ENCODE measurements at regions not wholly inside any gene's neighbourhood (a gene's known extent, or its start where the extent isn't known, plus 50 kb on each side); places are given as distances from the start of the nearest gene placed in this dataset.
"Not testable (repeated sequence)": the region's sequence is repeated elsewhere in the genome, so short reads cannot be mapped to it uniquely, and the experiment has no call there.

DNA sequence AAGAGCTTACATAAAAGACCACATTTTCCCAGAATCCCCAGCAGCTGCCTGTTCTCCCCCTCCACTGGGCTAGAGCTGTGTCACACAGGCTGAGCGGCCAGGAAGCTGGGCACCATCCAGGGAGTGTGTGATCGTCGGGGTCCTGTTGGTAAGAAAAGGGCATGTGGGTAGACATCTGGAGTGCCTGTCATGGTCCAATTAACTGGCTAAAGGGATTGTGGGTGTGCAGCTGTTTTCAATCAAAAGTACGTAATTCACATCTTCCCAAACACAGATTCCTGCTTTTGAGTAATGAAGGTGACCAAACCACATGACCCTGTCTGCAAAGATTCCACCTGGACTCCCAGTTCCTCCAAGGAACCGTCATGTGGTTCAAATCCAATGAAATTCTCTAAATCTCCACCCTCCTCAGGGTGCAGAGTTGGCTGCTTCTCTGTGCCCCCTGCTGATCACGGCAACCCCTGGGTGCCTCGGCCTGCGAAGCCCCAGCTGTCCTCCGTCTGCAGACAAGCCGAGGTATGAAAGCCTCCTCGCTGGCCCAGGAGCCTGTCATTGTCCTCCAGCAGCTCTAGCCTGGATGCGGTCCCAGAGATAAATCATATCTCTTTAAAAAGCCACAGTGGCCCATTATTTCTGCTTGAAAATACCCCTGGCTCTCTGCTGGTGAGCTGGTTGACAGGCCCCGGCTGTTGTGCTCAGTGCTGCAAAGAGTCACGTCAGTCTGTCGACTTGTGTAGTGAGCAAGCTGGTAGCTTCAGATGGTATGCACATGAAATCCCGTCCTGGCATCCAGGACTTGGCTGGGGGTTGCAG, 172.9 kb upstream of the SULF2 start:
- TF ChIP-seq CTCF (IDR thresholded peaks at IDR 0.05; ENCODE audit: low read depth, low read length); POLR2A (IDR thresholded peaks at IDR 0.05; ENCODE audit: extremely low read depth, insufficient read length); MYC (IDR thresholded peaks at IDR 0.05; ENCODE audit: low read depth, low read length): not testable (repeated sequence)
- TF ChIP-seq, protein P1, sequence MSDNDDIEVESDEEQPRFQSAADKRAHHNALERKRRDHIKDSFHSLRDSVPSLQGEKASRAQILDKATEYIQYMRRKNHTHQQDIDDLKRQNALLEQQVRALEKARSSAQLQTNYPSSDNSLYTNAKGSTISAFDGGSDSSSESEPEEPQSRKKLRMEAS (IDR thresholded peaks at IDR 0.05; ENCODE audit: low read depth, low read length), result not testable (repeated sequence)
